HuH-7 (cell line): ENCODE measurements at regions not wholly inside any gene's neighbourhood (a gene's known extent, or its start where the extent isn't known, plus 50 kb on each side); places are given as distances from the start of the nearest gene placed in this dataset.

Experiments used
- DNase-seq: peaks from one replicate; pipeline ENCODE4 v3.0.0; 2011; ENCODE audit warnings: low spot score

DNA sequence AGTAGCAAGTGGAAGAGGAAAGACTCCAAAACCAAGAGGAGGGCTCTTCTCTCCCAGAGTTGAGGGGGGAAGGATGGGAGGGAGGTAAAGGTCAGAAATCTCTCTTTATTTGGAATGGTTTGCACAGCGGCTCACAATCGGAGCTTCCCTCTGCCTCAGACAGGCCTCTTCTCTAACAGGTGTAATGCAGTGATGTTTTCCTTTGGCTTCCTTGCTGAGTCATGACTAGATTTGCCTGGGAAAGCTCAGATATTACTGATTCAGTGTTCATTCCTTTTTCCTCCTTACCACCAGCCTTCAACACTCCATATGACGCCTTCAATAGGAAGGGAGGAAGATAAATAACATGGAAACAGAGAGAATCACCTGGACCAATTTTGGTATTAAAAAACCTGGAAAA, 136.6 kb downstream of the RNF152 start:
- DNase-seq: no peak

DNA sequence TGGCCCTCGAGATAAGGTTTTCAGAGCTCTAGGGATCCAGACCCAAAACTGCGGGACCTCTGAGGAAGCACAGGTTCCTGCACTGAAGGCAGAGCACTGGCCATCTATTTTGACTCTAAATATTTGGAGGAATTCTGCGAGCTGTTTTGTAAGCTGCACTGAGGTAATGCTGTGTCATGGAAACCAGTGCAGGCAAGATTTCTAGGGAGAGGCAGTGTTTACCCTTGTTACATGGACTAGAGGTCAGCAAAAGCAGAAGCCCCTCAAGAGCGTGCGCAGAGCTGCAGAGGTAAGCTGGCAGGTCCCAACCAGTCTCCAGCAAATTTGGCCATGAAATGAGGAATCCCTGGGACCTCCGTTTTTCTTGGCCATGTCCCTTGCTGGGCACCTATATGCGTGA, 137.3 kb downstream of the RNF152 start:
- DNase-seq: no peak

DNA sequence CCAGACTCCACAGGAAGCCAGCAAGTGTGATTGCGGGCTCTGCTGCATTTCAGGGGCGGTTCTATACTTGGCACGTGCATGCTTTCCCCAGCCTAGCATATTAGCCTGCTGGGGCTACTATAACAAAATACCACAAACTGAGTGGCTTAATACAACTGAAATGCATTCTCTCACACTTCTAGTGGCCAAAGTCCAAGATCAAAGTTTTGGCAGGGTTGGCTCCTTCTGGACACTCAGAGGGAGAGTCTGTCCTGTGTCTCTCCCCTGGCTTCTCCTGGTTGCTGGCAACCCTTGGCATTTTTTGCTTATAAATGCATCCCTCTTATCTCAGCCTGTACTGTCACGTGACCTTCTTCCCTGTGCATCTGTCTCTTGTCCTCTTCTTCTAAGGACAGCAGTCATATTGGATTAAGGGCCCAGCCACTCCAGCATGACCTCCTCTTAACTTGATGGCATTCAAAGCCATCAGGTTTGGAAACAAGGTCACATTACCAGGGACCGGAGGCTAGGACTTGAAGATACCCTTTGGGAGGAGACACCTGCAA, 138.7 kb downstream of the RNF152 start:
- no peak for DNase-seq

DNA sequence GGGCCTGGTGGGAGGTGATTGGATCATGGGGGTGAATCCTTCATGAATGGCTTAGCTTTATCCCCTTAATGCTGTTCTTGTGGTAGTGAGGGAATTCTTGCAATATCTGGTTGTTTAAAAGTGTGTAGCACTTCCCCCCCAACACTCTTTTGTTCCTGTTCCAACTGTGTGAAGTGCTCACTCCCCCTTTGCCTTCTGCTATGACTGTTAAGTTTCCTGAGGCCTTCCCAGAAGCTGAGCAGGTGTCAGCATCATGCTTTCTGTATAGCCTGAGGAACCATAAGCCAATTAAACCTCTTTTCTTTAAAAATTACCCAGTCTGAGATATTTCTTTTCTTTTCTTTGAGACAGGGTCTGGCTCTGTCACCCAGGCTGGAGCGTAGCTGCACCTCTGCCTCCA, 139.4 kb downstream of the RNF152 start:
- no peak for DNase-seq

DNA sequence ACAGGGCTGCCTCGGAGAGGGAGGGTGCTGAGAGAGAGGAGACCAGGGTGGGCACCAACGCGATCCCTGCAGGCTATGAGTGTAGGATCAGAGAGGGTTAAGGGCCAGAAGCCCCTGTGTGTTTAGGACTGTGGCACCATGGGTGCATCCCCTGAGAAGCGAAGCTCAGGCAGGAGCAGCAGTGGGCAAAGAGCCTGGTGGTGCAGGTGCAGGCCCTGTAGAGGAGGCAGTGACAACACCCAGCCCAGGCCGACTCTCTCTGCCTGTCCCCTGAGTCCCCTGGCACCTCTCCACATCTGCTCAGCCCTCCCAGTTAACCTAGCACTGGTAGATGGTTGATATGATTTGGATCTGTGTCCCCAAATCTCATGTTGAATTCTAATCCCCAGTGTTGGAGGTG, 139.8 kb downstream of the RNF152 start:
- DNase-seq: no peak

DNA sequence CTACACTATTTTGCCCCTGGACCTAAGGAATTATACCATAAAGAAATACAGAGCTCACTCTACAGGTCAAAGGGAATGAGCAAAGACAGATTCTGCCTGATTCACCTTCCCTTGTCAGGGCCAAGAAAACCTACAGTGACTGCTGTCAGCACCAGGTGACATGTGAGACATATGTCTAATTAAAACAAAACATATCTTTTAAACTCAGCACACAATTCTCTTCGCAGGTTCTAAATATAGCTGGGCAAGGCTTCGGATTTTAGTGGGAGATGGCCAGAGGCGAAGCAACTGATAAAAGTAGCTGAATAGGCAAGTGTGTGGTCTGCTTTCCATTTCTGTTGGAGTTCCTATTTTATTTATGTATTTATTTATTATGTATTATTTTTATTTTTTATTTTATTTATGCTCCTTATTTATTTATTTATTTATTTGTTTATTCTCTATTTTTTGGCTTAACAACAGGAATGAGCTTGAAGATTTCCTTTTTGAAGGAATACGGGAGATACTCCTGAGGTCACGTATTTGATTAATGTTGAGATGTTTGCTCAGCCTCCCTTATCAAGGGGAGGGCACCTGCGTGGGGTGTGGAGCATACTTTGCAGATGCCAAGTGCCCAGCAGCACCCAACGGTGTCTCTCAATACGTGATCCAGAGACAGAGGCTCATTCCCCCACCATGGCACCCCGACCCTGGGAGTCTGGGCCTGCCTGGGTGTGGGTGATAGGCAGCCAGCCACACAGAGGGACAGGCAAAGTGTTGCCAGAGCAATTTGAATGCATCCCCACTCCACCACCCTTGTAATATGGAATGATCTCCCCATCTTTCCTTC, 141.8 kb downstream of the RNF152 start:
- DNase-seq: no peak

DNA sequence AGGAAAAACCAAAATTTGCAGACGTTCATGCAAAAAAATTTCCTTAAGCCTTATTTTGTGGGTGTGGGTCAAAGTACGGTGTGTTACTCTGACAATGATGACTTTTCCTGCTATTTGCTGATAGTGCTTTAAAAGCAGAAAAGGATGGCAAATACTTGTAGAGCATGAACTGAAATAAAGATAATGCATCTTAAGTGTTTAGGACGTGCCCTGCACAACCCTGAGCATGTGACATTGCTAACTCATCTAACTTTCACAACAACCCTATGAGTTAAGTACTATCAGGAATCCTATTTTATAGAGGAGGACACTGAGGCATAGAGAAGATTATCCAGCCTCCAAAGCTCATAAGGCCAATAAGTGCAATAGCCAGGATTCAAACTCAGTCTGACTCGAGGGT, 143.3 kb downstream of the RNF152 start:
- DNase-seq: no peak

DNA sequence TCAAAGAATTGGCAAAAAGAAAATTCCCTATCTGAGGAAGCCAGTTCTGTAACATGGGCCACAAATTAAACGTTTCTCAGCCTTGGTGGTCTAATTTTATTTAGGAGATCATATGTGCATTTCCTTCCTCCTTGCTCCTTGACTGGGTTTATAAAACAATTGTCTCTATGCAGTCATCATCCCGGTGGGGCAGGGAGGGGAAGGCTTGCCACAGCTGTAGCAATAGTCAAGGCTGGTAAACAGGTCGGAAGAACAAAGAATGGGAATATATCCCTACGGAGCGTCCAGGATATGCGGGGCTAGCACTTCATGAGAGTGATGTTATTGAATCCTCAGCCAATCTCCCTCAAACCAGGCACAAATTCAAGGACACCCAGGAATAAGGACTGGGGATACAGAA, 143.8 kb downstream of the RNF152 start:
- DNase-seq: no peak

DNA sequence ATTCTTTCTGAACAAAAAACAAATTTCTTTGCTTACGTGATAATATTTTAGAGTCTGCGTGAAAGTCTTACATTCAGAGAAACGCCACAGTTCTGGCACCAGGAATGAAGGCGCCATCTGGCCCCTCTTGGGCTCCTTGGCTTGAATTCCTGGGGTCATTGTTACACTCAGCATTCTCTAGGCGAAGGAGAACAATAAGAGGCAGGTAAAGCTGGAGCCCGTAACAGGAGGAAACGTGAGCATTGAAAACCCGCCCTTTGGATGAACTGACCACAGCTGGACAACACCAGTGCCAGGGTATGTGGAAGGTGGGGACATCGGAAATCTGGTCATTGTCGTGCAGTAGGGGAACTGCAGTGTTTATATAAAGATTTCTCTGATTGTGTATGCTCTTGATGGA, 144.8 kb downstream of the RNF152 start:
- DNase-seq: no peak

DNA sequence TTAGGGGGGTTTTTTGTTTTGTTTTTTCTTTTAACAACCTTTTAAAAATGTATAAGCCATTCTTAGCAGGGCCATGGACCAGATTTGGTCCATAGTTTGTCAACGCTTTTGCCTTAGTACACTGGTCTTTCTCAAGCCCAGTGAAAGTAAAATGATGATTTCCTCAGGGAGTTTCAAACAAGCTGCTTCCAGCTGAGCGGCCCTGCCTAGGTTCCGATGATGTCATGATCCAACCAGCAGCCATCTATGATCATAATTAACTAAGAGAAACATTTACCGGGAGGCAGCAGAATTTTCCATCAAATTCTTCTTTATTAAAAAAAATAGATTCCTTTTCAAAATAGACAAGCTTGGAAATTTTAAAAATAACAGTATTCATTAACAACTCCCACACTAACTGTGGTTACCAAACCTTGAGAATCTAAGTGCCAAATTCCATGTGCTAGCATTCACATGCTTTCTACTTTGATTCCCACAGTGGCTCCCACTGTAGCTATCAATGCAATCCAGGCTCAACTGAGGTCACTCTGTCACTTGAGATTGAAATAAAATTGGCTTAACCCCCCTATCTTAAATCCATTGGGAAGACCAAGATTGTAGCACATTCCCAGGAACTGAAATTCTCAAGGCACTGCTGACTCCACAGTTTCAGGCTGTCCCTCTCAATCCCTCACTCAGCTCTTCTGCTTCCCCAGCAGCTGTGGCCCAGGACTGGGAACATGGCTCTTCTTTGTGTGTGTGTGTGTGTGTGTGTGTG, 148.9 kb downstream of the RNF152 start:
- DNase-seq: no peak

DNA sequence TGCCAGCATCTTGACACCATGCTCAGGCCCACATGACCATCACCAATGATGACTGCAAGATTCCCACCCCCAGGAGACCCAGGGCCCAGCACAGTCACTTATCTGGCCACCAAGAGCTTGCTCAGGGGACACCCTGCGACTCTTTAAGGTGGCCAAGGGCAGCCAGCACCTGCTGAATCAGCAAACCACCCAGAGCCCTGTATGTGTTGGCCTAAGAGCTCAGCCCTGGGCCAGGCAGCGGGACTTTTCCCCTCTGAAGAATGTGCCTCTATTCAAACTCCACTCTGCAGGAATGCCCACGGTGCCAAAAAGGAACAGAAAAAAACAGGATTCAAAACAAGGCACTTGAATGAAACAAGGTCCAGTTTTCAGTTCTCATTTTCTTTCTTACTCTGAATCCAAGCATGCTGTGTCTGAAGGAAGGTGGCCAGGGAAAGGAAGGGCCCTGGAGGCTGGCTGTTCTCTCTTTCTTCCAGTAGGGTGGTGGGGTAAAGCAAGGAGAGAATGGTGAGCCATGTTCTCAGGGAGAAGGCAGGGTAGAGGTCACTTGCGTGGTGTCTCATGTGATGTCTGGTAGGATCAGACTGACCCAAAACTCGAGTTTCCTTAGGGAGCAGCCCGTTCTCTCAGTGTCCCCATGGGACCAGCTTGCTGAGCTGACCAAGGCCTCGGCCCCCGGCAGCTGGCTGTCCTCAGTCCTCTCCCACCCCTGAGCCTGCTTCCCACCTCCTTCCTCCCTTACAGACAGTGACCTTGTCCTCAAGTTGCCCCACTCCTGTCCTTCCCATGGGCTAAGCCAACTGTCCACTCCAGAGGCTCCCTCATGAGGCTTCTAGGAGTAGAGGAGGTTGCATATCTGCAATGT, 150.0 kb downstream of the RNF152 start:
- DNase-seq: no peak

DNA sequence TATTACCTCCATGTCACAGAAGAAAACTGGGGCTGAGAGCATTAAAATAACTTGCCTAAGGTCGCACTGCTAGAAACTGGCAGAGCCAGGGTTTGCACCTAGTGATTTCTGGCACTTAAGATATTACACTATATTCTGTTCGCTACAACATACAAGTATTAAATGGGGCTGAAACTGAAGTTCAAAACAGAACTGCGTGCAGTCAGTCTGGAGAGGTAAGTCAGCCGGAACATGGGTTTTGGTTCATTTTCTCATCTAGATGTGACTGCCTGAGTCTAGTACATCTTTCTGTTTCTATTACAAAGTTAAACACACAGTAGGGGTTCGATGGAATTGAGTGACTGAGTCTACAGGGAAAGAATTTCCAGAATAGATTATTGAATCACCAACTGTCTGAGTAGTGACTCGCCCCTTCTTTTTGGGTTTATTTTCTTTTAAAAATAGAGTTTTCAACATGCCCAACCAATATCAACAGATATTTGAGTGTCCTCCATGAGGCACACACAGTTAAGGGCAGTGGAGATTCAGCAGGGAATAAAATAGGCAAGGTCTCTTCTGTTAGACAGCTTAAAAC, 150.8 kb downstream of the RNF152 start:
- no peak for DNase-seq

DNA sequence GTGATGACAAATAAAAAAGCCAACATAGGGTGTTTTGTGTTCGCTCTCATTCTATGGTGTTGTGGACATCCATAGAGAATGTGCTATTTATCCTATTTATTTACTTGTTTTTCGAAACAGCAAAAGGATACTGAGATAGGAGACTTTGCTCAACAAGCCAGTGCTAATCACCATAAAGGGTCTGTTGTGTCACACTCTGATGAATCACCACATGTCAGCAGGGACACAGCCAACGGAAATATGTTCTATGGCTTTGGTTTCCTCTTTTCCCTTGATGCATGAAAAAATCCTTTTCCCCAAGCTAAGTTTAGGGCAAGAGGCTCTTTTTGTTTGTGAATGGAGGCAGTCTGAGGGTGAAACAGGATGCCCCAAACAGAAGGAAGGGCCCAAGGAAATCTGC, 154.3 kb downstream of the RNF152 start:
- no peak for DNase-seq

DNA sequence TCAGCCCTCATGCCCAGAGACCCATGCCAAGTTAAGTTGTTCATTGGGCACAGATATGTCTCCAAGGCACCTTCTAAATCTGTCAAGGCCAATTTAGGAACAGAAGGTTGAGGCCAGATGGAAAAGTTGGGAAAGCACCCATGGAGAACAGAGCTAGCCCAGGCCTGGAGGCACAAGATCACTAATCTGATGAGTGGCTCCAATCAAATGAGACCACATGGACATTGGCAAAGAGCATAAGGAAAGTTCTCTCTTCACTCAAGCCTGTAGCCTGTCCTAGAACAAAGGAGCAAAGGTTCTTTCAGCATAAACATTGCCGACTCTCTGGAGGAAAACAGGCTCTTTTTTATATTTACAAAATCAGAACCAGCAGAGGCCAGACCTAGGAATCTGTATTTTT, 154.8 kb downstream of the RNF152 start:
- DNase-seq: no peak

DNA sequence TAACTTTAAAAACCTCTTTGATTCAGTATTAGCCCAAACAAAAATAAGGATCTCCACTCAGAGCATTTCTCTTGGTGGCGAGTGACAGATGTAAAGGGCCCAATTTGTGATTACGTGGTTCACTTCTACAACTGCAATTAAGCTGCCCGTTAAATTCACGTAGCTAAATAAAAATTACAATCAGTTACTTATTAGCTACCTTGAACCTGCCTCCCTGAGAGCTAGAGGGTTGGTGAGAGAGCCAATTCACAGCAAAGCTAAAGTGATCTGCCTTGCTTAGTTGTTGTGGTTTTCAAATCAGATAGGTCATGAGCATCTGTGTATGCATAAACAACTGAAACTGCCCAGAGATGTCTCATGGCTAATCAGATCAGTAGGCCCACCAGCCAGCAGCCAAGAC, 156.7 kb downstream of the RNF152 start:
- no peak for DNase-seq

DNA sequence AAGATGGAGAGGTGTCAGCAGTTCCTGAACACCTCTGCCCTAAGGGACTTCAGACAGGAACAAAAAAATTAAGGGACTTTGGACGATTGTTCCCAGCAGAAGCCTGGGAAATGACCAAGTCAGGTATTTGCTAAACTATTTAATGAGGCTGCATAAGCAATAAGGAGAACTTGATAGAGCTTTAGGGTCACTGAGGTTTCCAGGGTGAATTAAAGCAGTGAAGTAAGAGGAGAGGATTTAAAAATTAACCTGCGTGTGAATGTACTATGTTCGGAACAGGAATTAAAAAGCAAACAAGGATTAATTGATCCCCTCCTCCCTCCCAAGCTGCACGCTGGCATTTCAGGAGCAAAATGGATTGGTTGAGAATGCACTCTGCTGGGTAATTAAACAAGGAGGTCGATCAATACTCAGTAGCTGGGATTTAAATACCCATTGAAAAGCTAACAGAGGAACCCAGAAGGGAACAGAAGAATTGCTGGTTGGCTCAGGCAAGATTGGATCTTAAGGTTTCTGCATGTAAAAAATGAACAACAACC, 157.2 kb downstream of the RNF152 start:
- no peak for DNase-seq

DNA sequence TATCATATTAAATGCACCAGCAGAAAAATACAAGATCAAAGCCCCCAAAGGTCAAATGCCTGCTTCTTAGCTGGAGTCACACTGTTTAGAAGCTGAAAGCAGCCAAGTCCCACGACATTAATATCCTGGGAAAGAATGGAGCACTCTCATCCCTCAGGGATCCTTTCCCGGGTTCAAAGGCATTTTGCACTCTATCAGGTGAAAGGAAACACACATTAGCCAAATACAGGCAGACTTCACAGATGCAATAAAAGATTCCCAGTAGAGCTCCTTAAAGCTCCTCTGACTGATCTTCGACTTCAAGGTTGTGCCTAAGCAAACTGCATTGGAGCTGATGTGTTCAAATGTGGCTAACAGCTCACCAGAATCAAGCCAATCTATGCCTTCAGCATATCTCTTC, 158.4 kb downstream of the RNF152 start:
- DNase-seq: no peak

DNA sequence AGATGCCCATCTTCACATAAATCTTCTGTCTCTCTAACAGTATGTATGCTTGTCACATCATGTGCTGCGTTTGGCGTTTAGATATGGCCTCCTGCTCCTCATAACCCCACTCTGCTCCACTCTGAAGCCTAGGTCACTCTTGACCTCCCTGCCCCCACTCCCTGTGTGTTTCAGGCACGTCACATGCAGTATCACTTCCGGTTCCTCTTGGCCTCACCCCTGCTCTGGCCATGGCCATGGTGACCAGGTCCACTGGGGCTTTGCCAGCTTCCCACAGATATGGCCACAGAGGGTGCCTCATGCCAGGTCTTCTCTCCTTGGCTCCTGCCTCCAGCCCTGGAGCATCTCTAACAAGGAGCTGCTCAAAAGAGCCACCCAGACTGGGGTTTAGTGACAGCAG, 160.0 kb downstream of the RNF152 start:
- DNase-seq: no peak

DNA sequence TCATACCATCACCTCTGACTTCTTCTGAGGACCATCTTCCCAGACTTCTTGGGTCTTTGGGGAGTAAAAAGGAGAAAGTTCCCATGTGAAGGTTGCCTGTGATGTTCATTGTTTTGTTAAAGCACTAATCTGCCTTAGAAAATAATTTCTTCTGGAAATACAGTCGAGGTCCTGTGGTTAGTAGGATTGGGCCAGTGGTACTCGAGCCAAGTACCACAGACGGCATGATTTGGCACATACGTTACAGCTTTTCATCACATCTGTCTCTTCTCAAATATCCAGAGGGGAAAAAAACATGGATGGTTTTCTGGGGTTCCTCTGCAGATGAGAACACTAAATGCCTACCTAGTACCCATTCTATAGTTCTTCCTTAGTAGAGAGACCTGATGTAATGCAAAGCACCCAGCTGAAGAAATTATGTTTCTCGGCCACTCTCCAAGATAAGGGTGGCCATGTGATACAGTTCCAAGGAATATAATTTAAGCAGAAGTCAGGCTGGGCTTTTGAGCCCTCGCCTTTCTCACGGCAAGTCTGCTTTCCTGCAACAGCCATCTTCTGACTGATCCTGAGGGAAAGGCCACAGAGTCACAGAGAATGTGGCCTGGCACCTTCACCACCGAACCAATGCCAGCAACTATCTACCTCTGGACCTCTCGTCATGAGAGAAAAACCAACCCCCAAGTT, 161.0 kb downstream of the RNF152 start:
- DNase-seq: no peak

DNA sequence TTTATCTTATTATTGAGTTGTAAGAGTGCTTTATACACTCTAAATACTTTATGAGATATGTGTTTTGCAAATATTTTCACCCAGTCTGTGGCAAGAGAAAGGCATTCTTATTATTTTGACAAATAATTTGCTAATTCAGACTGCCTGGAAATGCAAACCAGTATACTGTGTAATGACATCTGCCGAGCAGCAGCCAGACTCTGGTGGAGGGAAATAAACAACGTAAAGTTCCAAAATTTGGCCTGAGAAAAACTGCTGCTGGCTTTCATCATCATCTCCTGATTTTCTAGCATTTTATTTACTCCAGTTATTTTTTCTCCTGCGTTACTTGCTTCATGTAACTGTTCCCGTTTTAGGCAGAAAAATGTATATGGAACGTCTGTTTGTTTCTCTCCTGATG, 161.6 kb downstream of the RNF152 start:
- DNase-seq: no peak

DNA sequence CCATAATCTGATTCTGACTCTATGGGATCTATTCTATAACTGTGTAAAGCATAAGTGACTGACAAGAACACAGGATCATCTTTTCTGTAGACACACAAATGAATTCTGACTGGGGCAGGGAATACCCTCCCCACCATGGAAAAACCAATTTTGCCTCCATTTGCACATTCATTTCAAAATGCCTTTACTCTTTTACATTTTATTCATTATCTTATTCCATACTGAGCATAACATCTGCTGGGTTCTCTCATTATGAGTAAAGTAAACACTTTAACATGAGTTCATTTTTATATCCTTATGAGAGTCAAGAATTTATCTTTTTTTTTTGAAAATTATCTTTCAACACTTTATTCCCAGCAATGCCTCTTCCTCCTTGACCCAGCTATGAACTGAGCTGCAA, 163.5 kb downstream of the RNF152 start:
- no peak for DNase-seq
